Trophoblast cell (in vitro differentiated cells and primary cell): ENCODE measurements at regions not wholly inside any gene's neighbourhood (a gene's known extent, or its start where the extent isn't known, plus 50 kb on each side); places are given as distances from the start of the nearest gene placed in this dataset.

Experiments used
- DNase-seq, 2 donors: peaks; one replicate each; pipeline ENCODE4 v3.0.0-alpha.2; 2016
- H2AFZ ChIP-seq: 2 replicates; pipeline ENCODE4 v1.6.1; 2013; ENCODE audit warnings: low read length, moderate library complexity, mild to moderate bottlenecking; ENCODE audit not compliant: insufficient read depth, poor library complexity
- H2AK5ac ChIP-seq: 2 replicates; pipeline ENCODE4 v1.6.1; 2013; ENCODE audit warnings: mild to moderate bottlenecking, low read length
- H2BK120ac ChIP-seq: 2 replicates; pipeline ENCODE4 v1.6.1; 2013; ENCODE audit warnings: low read length, mild to moderate bottlenecking, moderate library complexity; ENCODE audit not compliant: insufficient read depth, poor library complexity
- H2BK12ac ChIP-seq: 2 replicates; pipeline ENCODE4 v1.6.1; 2013; ENCODE audit warnings: mild to moderate bottlenecking, low read length, moderate library complexity
- H2BK5ac ChIP-seq: 2 replicates; pipeline ENCODE4 v1.6.1; 2013; ENCODE audit warnings: low read length, low read depth, moderate library complexity, mild to moderate bottlenecking; ENCODE audit not compliant: poor library complexity
- H3K14ac ChIP-seq: 2 replicates; pipeline ENCODE4 v1.6.1; 2013; ENCODE audit warnings: mild to moderate bottlenecking, low read length
- H3K18ac ChIP-seq: 2 replicates; pipeline ENCODE4 v1.6.1; 2013; ENCODE audit warnings: mild to moderate bottlenecking, low read length
- H3K23ac ChIP-seq: 2 replicates; pipeline ENCODE4 v1.6.1; 2013; ENCODE audit warnings: low read length
- H3K27ac ChIP-seq: 2 replicates; pipeline ENCODE4 v1.5.1; 2013; ENCODE audit warnings: low read depth, mild to moderate bottlenecking, inconsistent platforms, low read length, moderate library complexity
- H3K27me3 ChIP-seq: 2 replicates; pipeline ENCODE4 v1.6.1; 2013; ENCODE audit warnings: inconsistent platforms, mild to moderate bottlenecking, low read length, moderate library complexity; ENCODE audit not compliant: insufficient read depth
- H3K36me3 ChIP-seq, 2 experiments: 1 replicate in 1 of 2; 2 replicates in 1 of 2; pipeline ENCODE4 v1.6.1; 2013; ENCODE audit warnings: low read length in 2 of 2, mild to moderate bottlenecking in 2 of 2, moderate library complexity in 1 of 2; ENCODE audit not compliant: insufficient read depth in 2 of 2, control insufficient read depth in 1 of 2
- H3K4ac ChIP-seq: 2 replicates; pipeline ENCODE4 v1.6.1; 2013; ENCODE audit warnings: low read depth, mild to moderate bottlenecking, low read length, moderate library complexity
- H3K4me1 ChIP-seq, 2 experiments: 1 replicate in 1 of 2; 2 replicates in 1 of 2; pipeline ENCODE4 v1.6.1; 2013; ENCODE audit warnings: low read length in 2 of 2, mild to moderate bottlenecking in 2 of 2, moderate library complexity in 1 of 2; ENCODE audit not compliant: insufficient read depth in 2 of 2, control insufficient read depth in 1 of 2
- H3K4me2 ChIP-seq: 2 replicates; pipeline ENCODE4 v1.6.1; 2013; ENCODE audit warnings: inconsistent platforms, mild to moderate bottlenecking, low read length, moderate library complexity
- H3K4me3 ChIP-seq: 2 replicates; pipeline ENCODE4 v1.5.1; 2013; ENCODE audit warnings: mild to moderate bottlenecking, low read depth, low read length, inconsistent platforms
- H3K79me1 ChIP-seq: one replicate; pipeline ENCODE4 v1.6.1; 2013; ENCODE audit warnings: low read length
- H3K79me2 ChIP-seq: 2 replicates; pipeline ENCODE4 v1.6.1; 2013; ENCODE audit warnings: low read length, mild to moderate bottlenecking; ENCODE audit not compliant: control insufficient read depth, insufficient read depth, poor library complexity
- H3K9ac ChIP-seq: 2 replicates; pipeline ENCODE4 v1.6.1; 2013; ENCODE audit warnings: mild to moderate bottlenecking, low read length
- H3K9me3 ChIP-seq: 2 replicates; pipeline ENCODE4 v1.6.1; 2013; ENCODE audit warnings: low read depth, mild to moderate bottlenecking, control low read depth, inconsistent platforms, low read length; ENCODE audit not compliant: insufficient read depth
- H4K12ac ChIP-seq: 2 replicates; pipeline ENCODE4 v1.6.1; 2013; ENCODE audit warnings: low read depth, mild to moderate bottlenecking, low read length, moderate library complexity
- H4K8ac ChIP-seq: 2 replicates; pipeline ENCODE4 v1.6.1; 2013; ENCODE audit warnings: low read depth, mild to moderate bottlenecking, low read length, moderate library complexity
- H4K91ac ChIP-seq: one replicate; pipeline ENCODE4 v1.6.1; 2013; ENCODE audit warnings: low read depth, mild to moderate bottlenecking, low read length, moderate library complexity
- WGBS: extraction: QIAGEN DNeasy Blood & Tissue Kit; methylation state at CpG from one replicate; pipeline ENCODE4 v1.1.7; 2013; ENCODE audit warnings: missing lambda C conversion rate; ENCODE audit not compliant: insufficient read length, insufficient coverage; ENCODE audit errors: extremely low coverage; 5-methylcytosine and 5-hydroxymethylcytosine counted together

DNA sequence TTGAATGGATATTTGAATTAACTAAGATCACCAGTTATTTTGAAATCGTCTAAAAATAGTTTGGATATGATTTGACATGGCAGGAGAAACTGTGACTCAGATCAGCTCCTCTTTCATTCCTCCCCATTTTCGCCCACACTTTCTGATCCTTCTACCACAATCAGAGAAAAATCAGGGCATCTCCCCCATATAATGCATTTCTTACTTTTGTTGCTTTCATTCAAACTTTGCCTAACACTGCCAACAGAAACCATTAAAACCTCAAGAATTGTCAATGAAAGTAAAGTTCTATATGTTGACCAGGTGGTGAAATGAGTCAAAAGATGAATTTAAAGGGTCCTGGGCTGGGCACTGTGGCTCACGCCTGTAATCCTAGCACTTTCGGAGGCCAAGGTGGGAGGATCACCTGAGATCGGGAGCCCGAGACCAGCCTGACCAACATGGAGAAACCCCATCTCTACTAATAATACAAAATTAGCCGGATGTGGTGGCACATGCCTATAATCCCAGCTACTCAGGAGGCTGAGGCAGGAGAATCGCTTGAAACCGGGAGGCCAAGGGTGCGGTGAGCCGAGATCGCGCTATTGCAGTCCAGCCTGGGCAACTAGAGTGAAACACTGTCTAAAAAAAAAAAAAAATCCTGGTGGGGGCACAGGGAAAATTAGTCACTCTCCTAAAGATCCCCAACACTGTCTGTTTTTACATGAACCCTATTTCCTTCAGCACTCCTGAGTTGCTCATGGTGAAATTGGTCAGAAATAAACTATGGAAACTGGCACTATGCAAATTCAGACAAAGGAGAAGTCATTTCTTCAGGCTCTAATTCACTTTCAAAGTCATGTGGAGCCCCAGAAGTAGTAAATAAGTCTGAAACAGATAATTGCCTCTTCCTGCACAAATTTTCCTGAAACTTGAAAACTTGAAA, 122.8 kb upstream of the NOCT start:
- Histone ChIP-seq H3K14ac (no peak overlapping the region), H3K18ac (no peak overlapping the region), H3K79me1 (no peaks in the 10 kb centered on the region), H3K9me3 (peaks cover 2% of the 10 kb centered on the region), H3K79me2 (no peaks in the 10 kb centered on the region), H2AFZ (no peak overlapping the region), H4K12ac (no peak overlapping the region), H3K23ac (no peak overlapping the region), H2AK5ac (no peak overlapping the region), H3K9ac (no peak overlapping the region), H2BK120ac (no peak overlapping the region), H4K91ac (no peak overlapping the region), H3K4me3 (no peak overlapping the region), H4K8ac (no peak overlapping the region), H2BK5ac (no peak overlapping the region), H3K4me2 (no peak overlapping the region), H3K27me3 (no peaks in the 10 kb centered on the region), H3K4me1 (no peaks in the 10 kb centered on the region), H3K27ac (no peak overlapping the region), H3K4ac (no peak overlapping the region), H2BK12ac (no peak overlapping the region), H3K36me3 (no peaks in the 10 kb centered on the region)
- DNase-seq, result no peak
- WGBS, result no CpG with 5 or more reads among the region's 13 CpGs

DNA sequence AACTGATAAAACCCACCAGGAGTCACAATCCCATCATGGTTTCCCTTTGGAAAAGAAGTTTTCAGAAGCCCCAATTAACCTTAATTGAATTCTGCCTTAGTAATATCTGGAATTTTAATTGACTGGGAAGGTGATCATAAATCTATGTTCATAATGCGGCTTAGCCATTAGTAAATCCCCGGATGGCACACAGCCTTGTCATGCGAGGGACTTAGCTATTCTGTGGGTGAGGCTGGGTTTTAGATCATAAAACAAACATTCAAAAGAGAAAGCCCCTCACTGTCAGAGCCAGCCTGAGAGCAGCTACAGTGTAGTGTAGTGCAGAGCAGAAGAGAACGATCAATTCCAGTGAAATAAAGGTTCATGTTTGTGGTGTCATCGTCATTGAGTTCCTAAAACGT, 124.0 kb upstream of the NOCT start:
- no peaks in the 10 kb centered on the region for H3K36me3 ChIP-seq
- H3K79me2 ChIP-seq, result no peaks in the 10 kb centered on the region
- no peaks in the 10 kb centered on the region for H3K79me1 ChIP-seq
- H2BK12ac ChIP-seq, result no peak overlapping the region
- no peak overlapping the region for H3K18ac ChIP-seq
- H4K91ac ChIP-seq, result no peak overlapping the region
- H4K8ac ChIP-seq, result no peak overlapping the region
- DNase-seq, result no peak
- no peaks in the 10 kb centered on the region for H3K4me1 ChIP-seq
- H4K12ac ChIP-seq, result no peak overlapping the region
- H2AK5ac ChIP-seq, result no peak overlapping the region
- H2BK120ac ChIP-seq, result no peak overlapping the region
- H2BK5ac ChIP-seq, result no peak overlapping the region
- H3K4me3 ChIP-seq, result no peak overlapping the region
- no peak overlapping the region for H3K9ac ChIP-seq
- H3K9me3 ChIP-seq, result peaks cover 2% of the 10 kb centered on the region
- no peak overlapping the region for H3K14ac ChIP-seq
- H3K4me2 ChIP-seq, result no peak overlapping the region
- H3K27ac ChIP-seq, result no peak overlapping the region
- H2AFZ ChIP-seq, result no peak overlapping the region
- H3K4ac ChIP-seq, result no peak overlapping the region
- H3K23ac ChIP-seq, result no peak overlapping the region
- no peaks in the 10 kb centered on the region for H3K27me3 ChIP-seq
- no CpG with 5 or more reads among the region's 6 CpGs for WGBS

DNA sequence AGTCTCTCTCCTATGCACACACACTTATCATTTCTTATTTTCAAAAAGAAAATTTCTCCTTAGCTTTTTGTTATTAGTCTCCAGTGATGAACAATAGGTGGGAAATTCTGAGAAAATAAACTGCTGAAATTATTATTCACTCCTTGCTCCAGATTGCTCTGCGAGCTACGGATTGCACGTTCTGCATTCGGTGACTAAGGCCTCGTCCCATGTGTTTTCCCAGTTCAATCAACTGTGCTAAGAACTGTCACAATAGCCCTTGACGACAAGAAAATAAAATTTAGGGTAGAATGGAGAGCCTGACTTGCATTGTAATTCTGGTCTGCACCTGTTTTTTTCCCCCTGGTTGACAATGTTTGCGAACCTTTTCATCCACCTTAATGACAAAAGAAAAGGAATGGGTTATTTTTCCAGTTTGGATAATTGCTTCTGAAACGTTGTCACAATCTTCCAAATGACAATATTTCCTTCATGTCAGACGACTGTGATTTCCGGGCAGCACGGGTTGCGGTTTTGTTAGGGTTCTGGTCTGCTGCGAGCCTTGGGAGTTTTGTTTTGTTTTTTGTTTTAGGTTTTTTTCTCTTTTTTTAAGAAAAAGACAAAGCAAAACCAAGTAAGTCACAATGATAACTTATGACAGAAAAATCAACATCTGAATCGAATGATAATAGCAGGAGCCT, 124.5 kb upstream of the NOCT start:
- Histone ChIP-seq H3K9ac (no peak overlapping the region), H3K4me1 (no peaks in the 10 kb centered on the region), H3K23ac (no peak overlapping the region), H3K14ac (no peak overlapping the region), H3K27me3 (no peaks in the 10 kb centered on the region), H2AK5ac (no peak overlapping the region), H3K4me3 (no peak overlapping the region), H3K79me1 (no peaks in the 10 kb centered on the region), H3K4ac (no peak overlapping the region), H2BK120ac (no peak overlapping the region), H2AFZ (no peak overlapping the region), H4K8ac (no peak overlapping the region), H2BK5ac (no peak overlapping the region), H3K27ac (no peak overlapping the region), H2BK12ac (no peak overlapping the region), H3K4me2 (no peak overlapping the region), H3K18ac (no peak overlapping the region), H3K79me2 (no peaks in the 10 kb centered on the region), H3K9me3 (peaks cover 2% of the 10 kb centered on the region), H3K36me3 (no peaks in the 10 kb centered on the region), H4K91ac (no peak overlapping the region), H4K12ac (no peak overlapping the region)
- no peak for DNase-seq
- WGBS, result no CpG with 5 or more reads among the region's 14 CpGs

DNA sequence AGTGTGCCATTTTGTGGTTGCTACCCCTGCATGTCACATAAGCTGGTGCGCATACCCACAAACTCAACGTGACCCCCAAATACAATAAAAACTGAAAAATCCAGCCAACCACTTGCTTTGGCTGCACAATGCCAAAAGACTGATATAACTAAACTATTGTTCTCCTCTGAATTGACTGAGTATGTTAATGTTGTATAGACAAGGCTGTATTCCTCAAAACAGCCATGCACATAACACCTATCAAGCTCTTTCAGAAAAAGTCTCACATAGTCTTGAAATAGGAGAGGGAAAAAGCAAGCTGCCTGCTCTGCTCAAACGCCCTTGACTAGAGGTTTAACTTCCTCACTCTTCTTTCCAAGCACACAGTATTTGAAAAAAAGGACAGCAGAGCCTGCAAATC, 126.4 kb upstream of the NOCT start:
- no peak overlapping the region for H3K9ac ChIP-seq
- H4K8ac ChIP-seq, result no peak overlapping the region
- H3K4me3 ChIP-seq, result no peak overlapping the region
- no peak overlapping the region for H2AK5ac ChIP-seq
- H2BK120ac ChIP-seq, result no peak overlapping the region
- no peak overlapping the region for H3K4me2 ChIP-seq
- H3K4me1 ChIP-seq, result no peaks in the 10 kb centered on the region
- no peak overlapping the region for H4K12ac ChIP-seq
- peaks cover 2% of the 10 kb centered on the region for H3K9me3 ChIP-seq
- WGBS, result no CpG with 5 or more reads among the region's 3 CpGs
- no peaks in the 10 kb centered on the region for H3K36me3 ChIP-seq
- H3K27me3 ChIP-seq, result no peaks in the 10 kb centered on the region
- H3K4ac ChIP-seq, result no peak overlapping the region
- no peak overlapping the region for H3K18ac ChIP-seq
- no peak overlapping the region for H2BK5ac ChIP-seq
- no peaks in the 10 kb centered on the region for H3K79me2 ChIP-seq
- H2AFZ ChIP-seq, result no peak overlapping the region
- H3K79me1 ChIP-seq, result no peaks in the 10 kb centered on the region
- H2BK12ac ChIP-seq, result no peak overlapping the region
- H3K23ac ChIP-seq, result no peak overlapping the region
- H3K27ac ChIP-seq, result no peak overlapping the region
- H3K14ac ChIP-seq, result no peak overlapping the region
- no peak for DNase-seq
- H4K91ac ChIP-seq, result no peak overlapping the region
